Vagina (tissue), 2 donors: ENCODE measurements at regions not wholly inside any gene's neighbourhood (a gene's known extent, or its start where the extent isn't known, plus 50 kb on each side); places are given as distances from the start of the nearest gene placed in this dataset.

Experiments
- DNase-seq, 2 donors: peaks; one replicate each; pipeline ENCODE4 v3.0.0-alpha.2; 2017; ENCODE audit errors: extremely low spot score in 2 of 2
- H3K27ac ChIP-seq: fragments of 200-600 bp; sonication (generic); one replicate; pipeline ENCODE4 v1.5.1; 2019
- H3K27me3 ChIP-seq: fragments of 200-600 bp; sonication (generic); one replicate; pipeline ENCODE4 v1.5.1; 2019
- H3K36me3 ChIP-seq, 2 donors: fragments of 200-600 bp; sonication (generic); one replicate each; pipeline ENCODE4 v1.5.1; 2017 to 2019
- H3K4me1 ChIP-seq: fragments of 200-600 bp; sonication (generic); one replicate; pipeline ENCODE4 v1.5.1; 2019
- H3K4me3 ChIP-seq, 2 donors: fragments of 200-600 bp; sonication (generic); 1 replicate in 1 of 2; 2 replicates in 1 of 2; pipeline ENCODE4 v1.5.1; 2016 to 2019
- H3K9me3 ChIP-seq: fragments of 200-600 bp; sonication (generic); one replicate; pipeline ENCODE4 v1.5.1; 2019
- CTCF ChIP-seq, 3 experiments: fragments of 450-650 bp in 2 of 3; fragments of 200-600 bp in 1 of 3; sonication (generic) in 1 of 3; IDR thresholded peaks; one replicate each; pipeline ENCODE4 v1.5.1; 2017 to 2019; ENCODE audit warnings: antibody characterized with exemption in 3 of 3, mild to moderate bottlenecking in 2 of 3, moderate library complexity in 2 of 3
- POLR2A ChIP-seq, 2 donors: fragments of 450-650 bp; IDR thresholded peaks; one replicate each; pipeline ENCODE4 v1.6.1; 2017; ENCODE audit warnings: antibody characterized with exemption in 2 of 2, mild to moderate bottlenecking in 2 of 2, moderate library complexity in 2 of 2
- POLR2AphosphoS5 ChIP-seq, 2 donors: sonication (generic); formaldehyde crosslinking; IDR thresholded peaks; one replicate each; pipeline ENCODE4 v1.9.0; 2017; ENCODE audit warnings: antibody characterized with exemption in 2 of 2, mild to moderate bottlenecking in 2 of 2, low read depth in 1 of 2; ENCODE audit not compliant: insufficient read depth in 1 of 2
- intact Hi-C: fragments of 100-400 bp; cut with DNase I; formaldehyde crosslinking; loops from one replicate; pipeline ENCODE4 v1.15.1; 2023

GRCh38 chr2:138291805-138292204, 209.8 kb upstream of the SPOPL start:
- intact Hi-C loops = no loop called here
- TF ChIP-seq POLR2A (IDR thresholded peaks at IDR 0.05) (no peak), POLR2AphosphoS5 (IDR thresholded peaks at IDR 0.05; ENCODE audit: insufficient read depth in 1 of 2, low read depth in 1 of 2) (no peak), CTCF (IDR thresholded peaks at IDR 0.05) (no peak)

GRCh38 chr2:138293045-138293444, 208.5 kb upstream of the SPOPL start:
- no peaks in the 10 kb centered on the region for H3K27me3 ChIP-seq
- intact Hi-C loops = no loop called here
- no peaks in the 10 kb centered on the region for H3K4me1 ChIP-seq
- H3K4me3 ChIP-seq = no peak overlapping the region
- H3K27ac ChIP-seq = no peak overlapping the region
- no peak for DNase-seq
- H3K9me3 ChIP-seq = no peaks in the 10 kb centered on the region
- no peaks in the 10 kb centered on the region for H3K36me3 ChIP-seq
- TF ChIP-seq POLR2A (IDR thresholded peaks at IDR 0.05) (no peak), CTCF (IDR thresholded peaks at IDR 0.05) (no peak), POLR2AphosphoS5 (IDR thresholded peaks at IDR 0.05; ENCODE audit: insufficient read depth in 1 of 2, low read depth in 1 of 2) (no peak)

More at GRCh38 chr2:138291805-138292204, 209.8 kb upstream of the SPOPL start:
- H3K27ac ChIP-seq = no peak overlapping the region
- H3K4me3 ChIP-seq = no peak overlapping the region
- no peaks in the 10 kb centered on the region for H3K9me3 ChIP-seq
- H3K27me3 ChIP-seq = no peaks in the 10 kb centered on the region
- no peak for DNase-seq
- H3K36me3 ChIP-seq = no peaks in the 10 kb centered on the region
- H3K4me1 ChIP-seq = no peaks in the 10 kb centered on the region

GRCh38 chr2:138293549-138293948, 208.0 kb upstream of the SPOPL start:
- no peak overlapping the region for H3K27ac ChIP-seq
- TF ChIP-seq POLR2AphosphoS5 (IDR thresholded peaks at IDR 0.05; ENCODE audit: insufficient read depth in 1 of 2, low read depth in 1 of 2) (no peak), POLR2A (IDR thresholded peaks at IDR 0.05) (no peak), CTCF (IDR thresholded peaks at IDR 0.05) (no peak)
- H3K27me3 ChIP-seq = no peaks in the 10 kb centered on the region
- DNase-seq = no peak
- intact Hi-C loops = no loop called here
- no peaks in the 10 kb centered on the region for H3K9me3 ChIP-seq
- no peaks in the 10 kb centered on the region for H3K4me1 ChIP-seq
- no peaks in the 10 kb centered on the region for H3K36me3 ChIP-seq
- no peak overlapping the region for H3K4me3 ChIP-seq

GRCh38 chr2:138294451-138294850, 207.1 kb upstream of the SPOPL start:
- DNase-seq = no peak
- Histone ChIP-seq H3K4me1 (no peaks in the 10 kb centered on the region), H3K27ac (no peak overlapping the region), H3K9me3 (no peaks in the 10 kb centered on the region), H3K27me3 (no peaks in the 10 kb centered on the region), H3K36me3 (no peaks in the 10 kb centered on the region), H3K4me3 (no peak overlapping the region)
- intact Hi-C loops = no loop called here
- no peak for TF ChIP-seq POLR2A (IDR thresholded peaks at IDR 0.05)

- no peaks in the 10 kb centered on the region for H3K27me3 ChIP-seq
- intact Hi-C loops = no loop called here
- DNase-seq = no peak
Measured at GRCh38 chr2:138296365-138296764, 205.2 kb upstream of the SPOPL start.

More at GRCh38 chr2:138296365-138296764, 205.2 kb upstream of the SPOPL start:
- Histone ChIP-seq H3K4me1 (no peaks in the 10 kb centered on the region), H3K27ac (no peak overlapping the region), H3K4me3 (no peak overlapping the region), H3K36me3 (no peaks in the 10 kb centered on the region), H3K9me3 (no peaks in the 10 kb centered on the region)
- TF ChIP-seq CTCF (IDR thresholded peaks at IDR 0.05) (no peak), POLR2A (IDR thresholded peaks at IDR 0.05) (no peak), POLR2AphosphoS5 (IDR thresholded peaks at IDR 0.05; ENCODE audit: insufficient read depth in 1 of 2, low read depth in 1 of 2) (no peak)
